Activated CD4-positive, alpha-beta T cell treated with anti-CD3 and anti-CD28 coated beads, Interleukin-2, amount 50 U/mL, for 1 hour (primary cell): ENCODE measurements at regions not wholly inside any gene's neighbourhood (a gene's known extent, or its start where the extent isn't known, plus 50 kb on each side); places are given as distances from the start of the nearest gene placed in this dataset.

ENCODE experiments used
- DNase-seq: peaks from one replicate; pipeline ENCODE4 v3.0.0-alpha.2; 2020

GRCh38 chr10:112002206-112002605, 181.4 kb downstream of the GPAM start:
- no peak for DNase-seq

GRCh38 chr10:112004075-112004474, 179.5 kb downstream of the GPAM start:
- no peak for DNase-seq

- no peak for DNase-seq
Measured at GRCh38 chr10:112005044-112005443, 178.5 kb downstream of the GPAM start.

- no peak for DNase-seq
Measured at GRCh38 chr10:112006407-112006806, 177.2 kb downstream of the GPAM start.

- no peak for DNase-seq
Measured at GRCh38 chr10:112006831-112007230, 176.7 kb downstream of the GPAM start.

GRCh38 chr10:112022196-112022595, 161.4 kb downstream of the GPAM start:
- no peak for DNase-seq

GRCh38 chr10:112024079-112024478, 159.5 kb downstream of the GPAM start:
- no peak for DNase-seq

- no peak for DNase-seq
Measured at GRCh38 chr10:112025228-112025627, 158.3 kb downstream of the GPAM start.

GRCh38 chr10:112026438-112026837, 157.1 kb downstream of the GPAM start:
- no peak for DNase-seq

- DNase-seq: no peak
Measured at GRCh38 chr10:112027731-112028280, 155.8 kb downstream of the GPAM start.

- no peak for DNase-seq
Measured at GRCh38 chr10:112030431-112030830, 153.1 kb downstream of the GPAM start.

- no peak for DNase-seq
Measured at GRCh38 chr10:112039823-112040222, 143.7 kb downstream of the GPAM start.

GRCh38 chr10:112040696-112041095, 142.9 kb downstream of the GPAM start:
- no peak for DNase-seq

GRCh38 chr10:112045938-112046337, 137.6 kb downstream of the GPAM start:
- no peak for DNase-seq

- no peak for DNase-seq
Measured at GRCh38 chr10:112047674-112048073, 135.9 kb downstream of the GPAM start.

- no peak for DNase-seq
Measured at GRCh38 chr10:112052166-112052565, 131.4 kb downstream of the GPAM start.

- no peak for DNase-seq
Measured at GRCh38 chr10:112053895-112054294, 129.7 kb downstream of the GPAM start.

- DNase-seq: no peak
Measured at GRCh38 chr10:112054516-112054915, 129.0 kb downstream of the GPAM start.

- DNase-seq: no peak
Measured at GRCh38 chr10:112057072-112057471, 126.5 kb downstream of the GPAM start.

- no peak for DNase-seq
Measured at GRCh38 chr10:112059220-112059619, 124.3 kb downstream of the GPAM start.

GRCh38 chr10:112071596-112072133, 111.9 kb downstream of the GPAM start:
- DNase-seq: no peak

GRCh38 chr10:112078003-112078402, 105.6 kb downstream of the GPAM start:
- DNase-seq: no peak

GRCh38 chr10:112080231-112080630, 103.3 kb downstream of the GPAM start:
- no peak for DNase-seq

- DNase-seq: no peak
Measured at GRCh38 chr10:112082120-112082519, 101.4 kb downstream of the GPAM start.

- no peak for DNase-seq
Measured at GRCh38 chr10:112083472-112083871, 100.1 kb downstream of the GPAM start.
